ENCODE measurements at regions not wholly inside any gene's neighbourhood (a gene's known extent, or its start where the extent isn't known, plus 50 kb on each side); places are given as distances from the start of the nearest gene placed in this dataset.
"Not testable (repeated sequence)": the region's sequence is repeated elsewhere in the genome, so short reads cannot be mapped to it uniquely, and the experiment has no call there.

DNA sequence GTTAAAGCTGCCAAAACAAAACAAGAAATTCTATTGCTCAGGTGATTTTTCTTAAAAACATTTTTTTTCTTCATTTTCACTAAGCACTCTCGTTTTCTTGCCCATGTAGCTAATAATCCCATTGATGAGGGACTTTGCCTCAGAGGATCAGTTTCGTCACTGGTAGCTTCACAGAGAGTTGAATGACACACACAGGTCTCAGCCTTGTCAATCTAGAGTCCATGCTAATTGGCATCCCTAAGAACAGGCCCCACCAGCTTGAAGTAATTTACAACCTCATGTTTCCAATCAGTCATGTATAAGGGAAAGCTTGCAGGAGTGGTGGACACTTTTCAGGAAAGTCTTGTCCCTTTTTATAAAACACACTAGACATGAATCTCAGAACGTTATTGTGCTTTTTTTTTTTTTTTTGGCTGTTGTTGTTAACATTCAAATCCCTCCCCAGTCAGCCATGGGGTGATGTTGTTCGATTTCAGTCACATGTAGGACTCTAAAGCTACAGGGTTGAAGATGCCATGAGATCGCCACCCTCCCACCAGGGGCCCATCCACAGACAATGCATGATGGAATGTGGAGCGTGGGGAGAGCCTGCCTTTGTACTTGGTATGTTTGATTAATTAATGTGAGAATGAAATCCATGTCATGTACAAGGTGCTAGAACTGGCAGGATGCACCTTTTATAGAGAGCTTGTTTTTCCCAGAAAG, 232.4 kb upstream of the FZD8 start:
- no peak overlapping the region for H3K27ac ChIP-seq
- peaks cover 5% of the 10 kb centered on the region for H3K4me1 ChIP-seq (ENCODE audit: low read depth, poor library complexity, severe bottlenecking)
- no peaks in the 10 kb centered on the region for H3K79me2 ChIP-seq (ENCODE audit: insufficient read depth, low read depth)
- H3K36me3 ChIP-seq (ENCODE audit: insufficient read depth), result no peaks in the 10 kb centered on the region
- H3K9ac ChIP-seq, result no peak overlapping the region
- no peaks in the 10 kb centered on the region for H3K27me3 ChIP-seq (ENCODE audit: insufficient read depth, low read depth)
- no peak overlapping the region for H3K4me3 ChIP-seq (IDR thresholded peaks at IDR 0.05; ENCODE audit: insufficient read depth, low read depth, low read length)
- no peak overlapping the region for H2AFZ ChIP-seq (ENCODE audit: low read depth)
- H4K20me1 ChIP-seq (ENCODE audit: insufficient read depth), result no peaks in the 10 kb centered on the region
- TF ChIP-seq, protein P1, sequence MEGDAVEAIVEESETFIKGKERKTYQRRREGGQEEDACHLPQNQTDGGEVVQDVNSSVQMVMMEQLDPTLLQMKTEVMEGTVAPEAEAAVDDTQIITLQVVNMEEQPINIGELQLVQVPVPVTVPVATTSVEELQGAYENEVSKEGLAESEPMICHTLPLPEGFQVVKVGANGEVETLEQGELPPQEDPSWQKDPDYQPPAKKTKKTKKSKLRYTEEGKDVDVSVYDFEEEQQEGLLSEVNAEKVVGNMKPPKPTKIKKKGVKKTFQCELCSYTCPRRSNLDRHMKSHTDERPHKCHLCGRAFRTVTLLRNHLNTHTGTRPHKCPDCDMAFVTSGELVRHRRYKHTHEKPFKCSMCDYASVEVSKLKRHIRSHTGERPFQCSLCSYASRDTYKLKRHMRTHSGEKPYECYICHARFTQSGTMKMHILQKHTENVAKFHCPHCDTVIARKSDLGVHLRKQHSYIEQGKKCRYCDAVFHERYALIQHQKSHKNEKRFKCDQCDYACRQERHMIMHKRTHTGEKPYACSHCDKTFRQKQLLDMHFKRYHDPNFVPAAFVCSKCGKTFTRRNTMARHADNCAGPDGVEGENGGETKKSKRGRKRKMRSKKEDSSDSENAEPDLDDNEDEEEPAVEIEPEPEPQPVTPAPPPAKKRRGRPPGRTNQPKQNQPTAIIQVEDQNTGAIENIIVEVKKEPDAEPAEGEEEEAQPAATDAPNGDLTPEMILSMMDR (conservative IDR thresholded peaks at IDR 0.05; ENCODE audit: low read depth, low read length), result no peak
- no peak overlapping the region for H3K4me2 ChIP-seq

DNA sequence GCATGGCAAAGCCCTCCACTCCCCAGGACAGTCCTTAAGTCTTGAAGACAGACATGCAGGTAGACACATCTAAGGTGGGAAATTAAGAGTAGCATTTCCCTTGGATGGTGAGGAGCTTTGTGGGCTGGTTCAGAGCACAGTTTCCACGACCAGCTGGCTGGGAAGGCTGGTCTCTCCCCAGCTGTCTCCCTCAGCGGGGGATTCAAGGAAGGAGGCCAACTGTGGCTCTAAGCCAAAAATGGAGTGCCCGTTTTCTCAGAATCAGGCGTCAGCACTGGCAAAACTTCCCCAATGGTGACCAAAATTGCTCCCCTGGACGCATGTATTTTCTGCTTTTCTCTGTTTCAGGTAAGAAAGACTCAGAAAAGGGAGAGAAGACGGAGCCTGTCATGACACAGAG, 230.6 kb upstream of the FZD8 start:
- no peaks in the 10 kb centered on the region for H3K36me3 ChIP-seq (ENCODE audit: insufficient read depth)
- no peak overlapping the region for H2AFZ ChIP-seq (ENCODE audit: low read depth)
- H3K27me3 ChIP-seq (ENCODE audit: insufficient read depth, low read depth), result no peaks in the 10 kb centered on the region
- no peak overlapping the region for H3K27ac ChIP-seq
- no peak overlapping the region for H3K4me3 ChIP-seq (IDR thresholded peaks at IDR 0.05; ENCODE audit: insufficient read depth, low read depth, low read length)
- H4K20me1 ChIP-seq (ENCODE audit: insufficient read depth), result no peaks in the 10 kb centered on the region
- H3K4me2 ChIP-seq, result no peak overlapping the region
- TF ChIP-seq, protein P1 (conservative IDR thresholded peaks at IDR 0.05; ENCODE audit: low read depth, low read length), result no peak
- H3K79me2 ChIP-seq (ENCODE audit: insufficient read depth, low read depth), result no peaks in the 10 kb centered on the region
- no peak overlapping the region for H3K9ac ChIP-seq
- H3K4me1 ChIP-seq (ENCODE audit: low read depth, poor library complexity, severe bottlenecking), result peaks cover 5% of the 10 kb centered on the region

DNA sequence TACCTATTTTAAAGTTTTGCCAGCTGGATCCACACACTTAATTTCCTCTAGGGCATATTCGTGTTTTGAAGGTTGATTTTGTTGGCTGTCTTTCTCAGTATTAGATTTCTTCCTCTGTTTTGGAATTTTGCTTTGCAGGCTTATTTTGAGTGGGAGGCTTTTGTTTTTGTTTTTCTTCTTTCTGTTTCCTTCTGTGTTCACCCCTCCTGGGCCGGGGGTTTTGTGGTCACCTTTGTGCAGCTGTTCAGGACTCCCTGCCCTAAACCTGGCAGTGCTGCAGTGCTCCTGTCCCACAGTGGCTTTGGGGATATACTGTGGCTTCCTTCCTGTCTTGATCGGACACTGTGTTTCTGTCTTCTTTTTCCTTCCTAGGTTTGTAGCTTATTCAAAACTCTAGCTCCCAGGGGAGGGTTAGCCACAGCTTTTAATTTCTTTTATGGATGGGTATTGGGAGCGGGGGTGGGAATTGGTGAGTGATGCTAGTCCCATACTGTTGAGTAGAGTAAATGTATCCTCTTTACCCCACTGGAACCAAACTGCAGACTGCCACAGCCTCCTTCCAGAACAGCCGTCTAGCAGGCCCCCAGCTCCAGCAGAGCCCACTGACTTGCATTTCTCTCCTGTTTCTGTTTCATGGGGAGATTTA, 228.7 kb upstream of the FZD8 start:
- Histone ChIP-seq H3K27ac (no peak overlapping the region), H3K4me1 (ENCODE audit: low read depth, poor library complexity, severe bottlenecking) (peaks cover 5% of the 10 kb centered on the region), H3K4me3 (IDR thresholded peaks at IDR 0.05; ENCODE audit: insufficient read depth, low read depth, low read length) (no peak overlapping the region), H4K20me1 (ENCODE audit: insufficient read depth) (no peaks in the 10 kb centered on the region), H3K9ac (no peak overlapping the region), H3K79me2 (ENCODE audit: insufficient read depth, low read depth) (no peaks in the 10 kb centered on the region), H2AFZ (ENCODE audit: low read depth) (no peak overlapping the region), H3K4me2 (no peak overlapping the region), H3K27me3 (ENCODE audit: insufficient read depth, low read depth) (no peaks in the 10 kb centered on the region), H3K36me3 (ENCODE audit: insufficient read depth) (no peaks in the 10 kb centered on the region)
- TF ChIP-seq, protein P1 (conservative IDR thresholded peaks at IDR 0.05; ENCODE audit: low read depth, low read length), result no peak

DNA sequence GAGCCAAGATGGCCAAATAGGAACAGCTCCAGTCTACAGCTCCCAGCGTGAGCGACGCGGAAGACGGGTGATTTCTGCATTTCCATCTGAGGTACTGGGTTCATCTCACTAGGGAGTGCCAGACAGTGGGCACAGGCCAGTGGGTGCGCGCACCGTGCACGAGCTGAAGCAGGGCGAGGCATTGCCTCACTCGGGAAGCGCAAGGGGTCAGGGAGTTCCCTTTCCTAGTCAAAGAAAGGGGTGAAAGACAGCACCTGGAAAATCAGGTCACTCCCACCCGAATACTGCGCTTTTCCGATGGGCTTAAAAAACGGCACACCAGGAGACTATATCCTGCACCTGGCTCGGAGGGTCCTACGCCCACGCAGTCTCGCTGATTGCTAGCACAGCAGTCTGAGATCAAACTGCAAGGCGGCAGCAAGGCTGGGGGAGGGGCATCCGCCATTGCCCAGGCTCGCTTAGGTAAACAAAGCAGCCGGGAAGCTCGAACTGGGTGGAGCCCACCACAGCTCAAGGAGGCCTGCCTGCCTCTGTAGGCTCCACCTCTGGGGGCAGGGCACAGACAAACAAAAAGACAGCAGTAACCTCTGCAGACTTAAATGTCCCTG, 216.7 kb upstream of the FZD8 start:
- H3K4me1 ChIP-seq (ENCODE audit: low read depth, poor library complexity, severe bottlenecking); H2AFZ ChIP-seq (ENCODE audit: low read depth); H3K36me3 ChIP-seq (ENCODE audit: insufficient read depth); H3K9ac ChIP-seq; H4K20me1 ChIP-seq (ENCODE audit: insufficient read depth); H3K79me2 ChIP-seq (ENCODE audit: insufficient read depth, low read depth); H3K4me2 ChIP-seq; H3K27ac ChIP-seq; H3K4me3 ChIP-seq (IDR thresholded peaks at IDR 0.05; ENCODE audit: insufficient read depth, low read depth, low read length); H3K27me3 ChIP-seq (ENCODE audit: insufficient read depth, low read depth): not testable (repeated sequence)

DNA sequence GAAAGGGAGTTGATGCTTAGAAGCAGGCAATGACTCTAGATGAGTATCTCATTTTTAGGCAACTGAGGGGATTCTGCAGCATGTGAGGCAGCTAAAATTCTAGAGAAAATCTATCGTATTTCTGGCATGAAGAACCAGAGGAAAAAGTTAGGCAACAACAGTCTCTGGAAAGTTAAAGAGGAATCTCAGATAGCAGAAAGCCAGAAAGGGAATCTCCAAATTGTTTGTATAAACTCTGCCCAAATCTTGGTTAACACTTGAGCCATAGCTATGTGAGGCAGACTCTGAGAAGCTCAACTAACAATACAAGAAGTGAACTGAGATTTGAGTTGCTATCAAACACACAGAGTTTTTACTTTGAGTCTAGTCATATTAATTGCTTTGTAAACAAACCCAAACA, 215.8 kb upstream of the FZD8 start:
- no peaks in the 10 kb centered on the region for H3K36me3 ChIP-seq (ENCODE audit: insufficient read depth)
- H4K20me1 ChIP-seq (ENCODE audit: insufficient read depth), result no peaks in the 10 kb centered on the region
- no peak overlapping the region for H3K4me2 ChIP-seq
- H2AFZ ChIP-seq (ENCODE audit: low read depth), result no peak overlapping the region
- H3K27me3 ChIP-seq (ENCODE audit: insufficient read depth, low read depth), result no peaks in the 10 kb centered on the region
- TF ChIP-seq, protein P1 (conservative IDR thresholded peaks at IDR 0.05; ENCODE audit: low read depth, low read length), result no peak
- H3K9ac ChIP-seq, result no peak overlapping the region
- H3K4me1 ChIP-seq (ENCODE audit: low read depth, poor library complexity, severe bottlenecking), result no peaks in the 10 kb centered on the region
- H3K27ac ChIP-seq, result no peak overlapping the region
- H3K4me3 ChIP-seq (IDR thresholded peaks at IDR 0.05; ENCODE audit: insufficient read depth, low read depth, low read length), result no peak overlapping the region
- no peaks in the 10 kb centered on the region for H3K79me2 ChIP-seq (ENCODE audit: insufficient read depth, low read depth)

Measured in KMS-11 (cell line).